ENCODE measurements at regions not wholly inside any gene's neighbourhood (a gene's known extent, or its start where the extent isn't known, plus 50 kb on each side); places are given as distances from the start of the nearest gene placed in this dataset.

GRCh38 chr1:55575571-55576279 is 360.6 kb upstream of the USP24 start:
- TF ChIP-seq POLR2A (IDR thresholded peaks at IDR 0.05; ENCODE audit: low read depth, low read length) (no peak), TAF1 (IDR thresholded peaks at IDR 0.05; ENCODE audit: borderline replicate concordance, low read depth, low read length) (no peak)
